Body of pancreas (tissue), 4 donors: ENCODE measurements at regions not wholly inside any gene's neighbourhood (a gene's known extent, or its start where the extent isn't known, plus 50 kb on each side); places are given as distances from the start of the nearest gene placed in this dataset.

ENCODE experiments used
- POLR2A ChIP-seq, 3 donors: fragments of 450-650 bp; IDR thresholded peaks; one replicate each; pipeline ENCODE4 v1.6.1; 2016; ENCODE audit warnings: antibody characterized with exemption in 3 of 3, mild to moderate bottlenecking in 2 of 3
- TF ChIP-seq, protein P1 (sequence below), 7 experiments: fragments of 450-650 bp in 4 of 7; fragments of 200-600 bp in 3 of 7; sonication (generic) in 3 of 7; IDR thresholded peaks; one replicate each; pipeline ENCODE4 v1.5.1; 2016 to 2019; ENCODE audit warnings: antibody characterized with exemption in 7 of 7

DNA sequence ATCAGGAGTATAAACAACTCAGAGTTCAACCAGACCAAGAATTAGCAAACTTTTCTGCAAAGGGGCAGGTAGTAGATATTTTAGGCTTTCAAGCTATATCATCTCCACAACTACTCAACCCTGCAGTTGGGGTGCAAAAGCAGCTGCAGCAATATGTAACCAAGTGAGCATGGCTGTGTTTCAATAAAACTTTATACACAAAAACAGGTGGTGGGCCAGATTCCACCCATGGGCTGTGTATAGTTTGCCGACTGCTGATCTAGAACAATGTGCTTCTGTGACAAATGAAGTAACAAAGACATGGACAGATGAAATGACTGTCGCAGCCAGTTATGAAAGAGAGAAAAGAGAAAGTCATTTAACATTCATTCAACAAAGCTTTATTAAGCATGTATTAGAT, 77.1 kb upstream of the DRD2 start:
- TF ChIP-seq, protein P1, sequence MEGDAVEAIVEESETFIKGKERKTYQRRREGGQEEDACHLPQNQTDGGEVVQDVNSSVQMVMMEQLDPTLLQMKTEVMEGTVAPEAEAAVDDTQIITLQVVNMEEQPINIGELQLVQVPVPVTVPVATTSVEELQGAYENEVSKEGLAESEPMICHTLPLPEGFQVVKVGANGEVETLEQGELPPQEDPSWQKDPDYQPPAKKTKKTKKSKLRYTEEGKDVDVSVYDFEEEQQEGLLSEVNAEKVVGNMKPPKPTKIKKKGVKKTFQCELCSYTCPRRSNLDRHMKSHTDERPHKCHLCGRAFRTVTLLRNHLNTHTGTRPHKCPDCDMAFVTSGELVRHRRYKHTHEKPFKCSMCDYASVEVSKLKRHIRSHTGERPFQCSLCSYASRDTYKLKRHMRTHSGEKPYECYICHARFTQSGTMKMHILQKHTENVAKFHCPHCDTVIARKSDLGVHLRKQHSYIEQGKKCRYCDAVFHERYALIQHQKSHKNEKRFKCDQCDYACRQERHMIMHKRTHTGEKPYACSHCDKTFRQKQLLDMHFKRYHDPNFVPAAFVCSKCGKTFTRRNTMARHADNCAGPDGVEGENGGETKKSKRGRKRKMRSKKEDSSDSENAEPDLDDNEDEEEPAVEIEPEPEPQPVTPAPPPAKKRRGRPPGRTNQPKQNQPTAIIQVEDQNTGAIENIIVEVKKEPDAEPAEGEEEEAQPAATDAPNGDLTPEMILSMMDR (IDR thresholded peaks at IDR 0.05), result no peak
- TF ChIP-seq POLR2A (IDR thresholded peaks at IDR 0.05), result no peak
